ENCODE measurements at regions not wholly inside any gene's neighbourhood (a gene's known extent, or its start where the extent isn't known, plus 50 kb on each side); places are given as distances from the start of the nearest gene placed in this dataset.
"Not testable (repeated sequence)": the region's sequence is repeated elsewhere in the genome, so short reads cannot be mapped to it uniquely, and the experiment has no call there.

GRCh38 chr10:64732372-64732957 is 1211.3 kb downstream of the REEP3 start:
- DNase-seq (ENCODE audit: low spot score), result no peak

- no peak for DNase-seq (ENCODE audit: low spot score)
These were observed 1212.8 kb downstream of the REEP3 start for GRCh38 chr10:64733980-64734379.

- no peak for DNase-seq (ENCODE audit: low spot score)
These were observed 1217.3 kb downstream of the REEP3 start for GRCh38 chr10:64738462-64738861.

GRCh38 chr10:64745565-64745964 is 1224.4 kb downstream of the REEP3 start:
- no peak for DNase-seq (ENCODE audit: low spot score)

GRCh38 chr10:64750672-64751071 is 1229.5 kb downstream of the REEP3 start:
- DNase-seq (ENCODE audit: low spot score), result no peak

GRCh38 chr10:64753516-64753915 is 1232.3 kb downstream of the REEP3 start:
- no peak for DNase-seq (ENCODE audit: low spot score)

- DNase-seq (ENCODE audit: low spot score), result no peak
These were observed 1239.2 kb downstream of the REEP3 start for GRCh38 chr10:64760371-64760770.

- no peak for DNase-seq (ENCODE audit: low spot score)
These were observed 1241.7 kb downstream of the REEP3 start for GRCh38 chr10:64762861-64763260.

- no peak for DNase-seq (ENCODE audit: low spot score)
These were observed 1244.3 kb downstream of the REEP3 start for GRCh38 chr10:64765498-64765897.

GRCh38 chr10:64771253-64772050 is 1250.3 kb downstream of the REEP3 start:
- no peak for DNase-seq (ENCODE audit: low spot score)

GRCh38 chr10:64773357-64773756 is 1252.2 kb downstream of the REEP3 start:
- DNase-seq (ENCODE audit: low spot score), result no peak

- DNase-seq (ENCODE audit: low spot score), result not testable (repeated sequence)
These were observed 1263.2 kb downstream of the REEP3 start for GRCh38 chr10:64784451-64784850.

GRCh38 chr10:64785816-64786215 is 1264.6 kb downstream of the REEP3 start:
- no peak for DNase-seq (ENCODE audit: low spot score)

GRCh38 chr10:64786989-64787388 is 1265.8 kb downstream of the REEP3 start:
- DNase-seq (ENCODE audit: low spot score), result no peak

GRCh38 chr10:64795847-64796246 is 1274.6 kb downstream of the REEP3 start:
- no peak for DNase-seq (ENCODE audit: low spot score)

GRCh38 chr10:64798297-64798696 is 1277.1 kb downstream of the REEP3 start:
- DNase-seq (ENCODE audit: low spot score), result no peak

GRCh38 chr10:64808233-64808632 is 1287.0 kb downstream of the REEP3 start:
- DNase-seq (ENCODE audit: low spot score), result not testable (repeated sequence)

- DNase-seq (ENCODE audit: low spot score), result not testable (repeated sequence)
These were observed 1288.8 kb downstream of the REEP3 start for GRCh38 chr10:64810046-64810445.

- no peak for DNase-seq (ENCODE audit: low spot score)
These were observed 1292.2 kb downstream of the REEP3 start for GRCh38 chr10:64813391-64813790.

- DNase-seq (ENCODE audit: low spot score), result no peak
These were observed 1293.0 kb downstream of the REEP3 start for GRCh38 chr10:64814201-64814600.

- no peak for DNase-seq (ENCODE audit: low spot score)
These were observed 1308.7 kb downstream of the REEP3 start for GRCh38 chr10:64829888-64830412.

GRCh38 chr10:64830869-64831268 is 1309.7 kb downstream of the REEP3 start:
- no peak for DNase-seq (ENCODE audit: low spot score)

- no peak for DNase-seq (ENCODE audit: low spot score)
These were observed 1319.1 kb downstream of the REEP3 start for GRCh38 chr10:64840341-64840740.

All from AG08395 (cell line).